MM.1S (cell line): ENCODE measurements at regions not wholly inside any gene's neighbourhood (a gene's known extent, or its start where the extent isn't known, plus 50 kb on each side); places are given as distances from the start of the nearest gene placed in this dataset.

Experiments used
- CTCF ChIP-seq: fragments of 300-600 bp; sonication (generic); IDR thresholded peaks from 2 replicates; pipeline ENCODE4 v1.5.1; 2016; ENCODE audit warnings: antibody characterized with exemption, low read length, mixed read lengths
- EZH2 ChIP-seq: fragments of 300-600 bp; sonication (generic); optimal IDR thresholded peaks from 2 replicates; pipeline ENCODE3; 2017; ENCODE audit warnings: low read depth, mild to moderate bottlenecking, antibody characterized with exemption, low read length, mixed read lengths
- EZH2phosphoT487 ChIP-seq: fragments of 300-600 bp; sonication (generic); IDR thresholded peaks from 2 replicates; pipeline ENCODE4 v1.6.1; 2018; ENCODE audit warnings: antibody characterized with exemption, low read length

DNA sequence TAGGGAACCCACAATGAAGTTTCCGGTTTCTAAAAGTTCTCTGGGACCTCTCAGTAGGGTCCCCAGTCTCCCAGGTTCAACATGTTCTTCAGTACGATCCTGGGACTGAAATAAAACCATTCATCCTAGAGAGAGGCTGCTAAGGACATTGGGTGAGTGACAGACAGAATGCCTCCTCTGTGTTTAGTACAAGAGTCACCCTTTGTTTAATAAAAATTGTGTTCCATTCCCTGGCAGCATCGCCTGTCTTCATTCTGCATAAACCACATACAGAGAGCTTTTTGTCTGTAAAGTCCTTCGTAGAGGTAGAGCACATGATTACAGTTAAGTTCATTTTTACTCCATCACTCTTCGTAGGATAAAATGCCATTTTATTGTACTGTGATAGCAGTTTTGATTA is 95.3 kb upstream of the GPR12 start:
- no peak for TF ChIP-seq CTCF
- no peak for TF ChIP-seq EZH2
- no peak for TF ChIP-seq EZH2phosphoT487
